Suprapubic skin (tissue), 4 donors: ENCODE measurements at regions not wholly inside any gene's neighbourhood (a gene's known extent, or its start where the extent isn't known, plus 50 kb on each side); places are given as distances from the start of the nearest gene placed in this dataset.

ENCODE experiments used
- DNase-seq, 2 donors: peaks; one replicate each; pipeline ENCODE4 v3.0.0-alpha.2; 2019; ENCODE audit warnings: low spot score in 2 of 2
- H3K27ac ChIP-seq: fragments of 200-600 bp; sonication (generic); one replicate; pipeline ENCODE4 v1.5.1; 2019
- H3K27me3 ChIP-seq: fragments of 200-600 bp; sonication (generic); one replicate; pipeline ENCODE4 v1.5.1; 2019
- H3K36me3 ChIP-seq: fragments of 200-600 bp; sonication (generic); one replicate; pipeline ENCODE4 v1.5.1; 2019
- H3K4me1 ChIP-seq: fragments of 200-600 bp; sonication (generic); one replicate; pipeline ENCODE4 v1.5.1; 2019
- H3K4me3 ChIP-seq: fragments of 200-600 bp; sonication (generic); one replicate; pipeline ENCODE4 v1.5.1; 2019; ENCODE audit warnings: mild to moderate bottlenecking
- H3K9me3 ChIP-seq: fragments of 200-600 bp; sonication (generic); one replicate; pipeline ENCODE4 v1.5.1; 2019
- CTCF ChIP-seq, 2 donors: fragments of 200-600 bp in 1 of 2; fragments of 450-650 bp in 1 of 2; sonication (generic) in 1 of 2; IDR thresholded peaks; one replicate each; pipeline ENCODE4 v1.5.1; 2016 to 2019; ENCODE audit warnings: antibody characterized with exemption in 2 of 2, mild to moderate bottlenecking in 1 of 2, moderate library complexity in 1 of 2
- EP300 ChIP-seq: sonication (generic); formaldehyde crosslinking; IDR thresholded peaks from one replicate; pipeline ENCODE4 v1.6.1; 2017; ENCODE audit warnings: antibody characterized with exemption
- POLR2A ChIP-seq, 2 donors: fragments of 450-650 bp; IDR thresholded peaks; one replicate each; pipeline ENCODE4 v1.6.1; 2017; ENCODE audit warnings: antibody characterized with exemption in 2 of 2, mild to moderate bottlenecking in 2 of 2, moderate library complexity in 2 of 2
- POLR2AphosphoS5 ChIP-seq, 3 donors: sonication (generic); formaldehyde crosslinking; IDR thresholded peaks; one replicate each; pipeline ENCODE4 v1.6.1; 2017; ENCODE audit warnings: antibody characterized with exemption in 3 of 3
- WGBS: methylation state at CpG from one replicate; pipeline ENCODE4 v1.1.5; 2018; 5-methylcytosine and 5-hydroxymethylcytosine counted together

GRCh38 chr20:61184194-61184593, 67.9 kb upstream of the CDH4 start:
- Histone ChIP-seq H3K27ac (no peak overlapping the region), H3K27me3 (peaks cover 34% of the 10 kb centered on the region), H3K4me1 (no peaks in the 10 kb centered on the region), H3K36me3 (no peaks in the 10 kb centered on the region), H3K4me3 (no peak overlapping the region), H3K9me3 (no peaks in the 10 kb centered on the region)
- DNase-seq: no peak
- 52% methylated on average over 9 of the region's 9 CpGs for WGBS
- no peak for TF ChIP-seq POLR2A (IDR thresholded peaks at IDR 0.05)
- TF ChIP-seq CTCF (IDR thresholded peaks at IDR 0.05): no peak
- no peak for TF ChIP-seq EP300

- H3K27ac ChIP-seq: no peak overlapping the region
- DNase-seq: no peak
- WGBS: 62% methylated on average over 7 of the region's 7 CpGs
- H3K9me3 ChIP-seq: no peaks in the 10 kb centered on the region
- no peaks in the 10 kb centered on the region for H3K36me3 ChIP-seq
- H3K4me1 ChIP-seq: no peaks in the 10 kb centered on the region
- TF ChIP-seq EP300: no peak
- TF ChIP-seq CTCF (IDR thresholded peaks at IDR 0.05): no peak
- TF ChIP-seq POLR2A (IDR thresholded peaks at IDR 0.05): no peak
- no peak overlapping the region for H3K4me3 ChIP-seq
- peaks cover 29% of the 10 kb centered on the region for H3K27me3 ChIP-seq
These were observed 66.9 kb upstream of the CDH4 start for GRCh38 chr20:61185181-61185580.

- DNase-seq: no peak
- Histone ChIP-seq H3K4me3 (no peak overlapping the region), H3K9me3 (no peaks in the 10 kb centered on the region), H3K4me1 (no peaks in the 10 kb centered on the region), H3K27me3 (peaks cover 31% of the 10 kb centered on the region), H3K36me3 (no peaks in the 10 kb centered on the region), H3K27ac (no peak overlapping the region)
- TF ChIP-seq EP300: no peak
- no peak for TF ChIP-seq CTCF (IDR thresholded peaks at IDR 0.05)
- no peak for TF ChIP-seq POLR2AphosphoS5 (IDR thresholded peaks at IDR 0.05)
- no peak for TF ChIP-seq POLR2A (IDR thresholded peaks at IDR 0.05)
- 29% methylated on average over 12 of the region's 12 CpGs for WGBS
These were observed 66.0 kb upstream of the CDH4 start for GRCh38 chr20:61185841-61186601.

GRCh38 chr20:61186771-61187472, 65.1 kb upstream of the CDH4 start:
- no peaks in the 10 kb centered on the region for H3K4me1 ChIP-seq
- TF ChIP-seq EP300 (no peak), POLR2A (IDR thresholded peaks at IDR 0.05) (no peak), POLR2AphosphoS5 (IDR thresholded peaks at IDR 0.05) (no peak), CTCF (IDR thresholded peaks at IDR 0.05) (no peak)
- no peak overlapping the region for H3K4me3 ChIP-seq
- H3K36me3 ChIP-seq: no peaks in the 10 kb centered on the region
- peaks cover 34% of the 10 kb centered on the region for H3K27me3 ChIP-seq
- no peak overlapping the region for H3K27ac ChIP-seq
- WGBS: 81% methylated on average over 11 of the region's 11 CpGs
- no peaks in the 10 kb centered on the region for H3K9me3 ChIP-seq
- DNase-seq: no peak

GRCh38 chr20:61189534-61189933, 62.5 kb upstream of the CDH4 start:
- WGBS: 85% methylated on average over 1 of the region's 1 CpG
- no peak overlapping the region for H3K4me3 ChIP-seq
- H3K4me1 ChIP-seq: no peaks in the 10 kb centered on the region
- peaks cover 31% of the 10 kb centered on the region for H3K27me3 ChIP-seq
- no peak for DNase-seq
- TF ChIP-seq CTCF (IDR thresholded peaks at IDR 0.05) (no peak), POLR2AphosphoS5 (IDR thresholded peaks at IDR 0.05) (no peak), EP300 (no peak)
- H3K9me3 ChIP-seq: no peaks in the 10 kb centered on the region
- H3K36me3 ChIP-seq: no peaks in the 10 kb centered on the region
- no peak overlapping the region for H3K27ac ChIP-seq
